NOMO-1 (cell line): ENCODE measurements at regions not wholly inside any gene's neighbourhood (a gene's known extent, or its start where the extent isn't known, plus 50 kb on each side); places are given as distances from the start of the nearest gene placed in this dataset.
"Not testable (repeated sequence)": the region's sequence is repeated elsewhere in the genome, so short reads cannot be mapped to it uniquely, and the experiment has no call there.

ENCODE experiments used
- DNase-seq, 2 experiments: peaks; one replicate each; lab custom pipeline; 2025; ENCODE audit not compliant: unreplicated experiment in 2 of 2; lab: John Stamatoyannopoulos, UW

DNA sequence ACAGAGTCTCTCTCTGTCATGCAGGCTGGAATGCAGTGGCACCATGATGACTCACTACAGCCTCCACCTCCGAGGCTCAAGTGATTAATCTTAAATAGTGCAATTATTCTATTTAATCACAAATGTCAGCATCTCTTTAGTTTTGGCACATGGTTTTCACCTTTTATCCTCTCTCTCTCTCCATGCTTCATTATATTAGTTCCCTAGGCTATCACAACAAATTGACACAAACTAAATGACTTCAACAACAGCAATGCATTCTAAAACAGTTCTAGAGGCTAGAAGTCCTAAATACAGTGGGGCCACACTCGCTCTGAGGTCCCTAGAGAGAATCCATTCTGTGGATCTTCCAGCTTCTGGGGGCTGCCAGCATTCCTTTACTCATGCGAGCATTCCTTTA, 178.2 kb upstream of the ZNG1F start:
- DNase-seq = not testable (repeated sequence)

DNA sequence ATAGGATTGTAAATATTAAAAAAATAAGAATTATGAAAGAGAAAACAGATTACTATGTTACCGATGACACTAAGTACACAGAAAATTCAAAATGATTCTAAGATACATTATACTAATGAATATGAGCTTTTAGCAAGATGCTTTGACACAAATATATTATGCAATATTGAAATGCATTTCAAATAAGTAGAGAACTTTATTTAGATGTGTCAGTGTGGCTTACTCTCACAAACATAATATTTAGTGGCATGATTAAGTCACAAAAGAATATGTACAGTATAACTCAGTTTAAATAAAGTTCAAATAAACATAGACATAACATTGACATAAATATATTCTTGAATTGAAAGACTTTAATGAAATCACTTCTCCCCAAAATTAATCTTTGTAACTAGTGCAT, 172.7 kb upstream of the ZNG1F start:
- not testable (repeated sequence) for DNase-seq

DNA sequence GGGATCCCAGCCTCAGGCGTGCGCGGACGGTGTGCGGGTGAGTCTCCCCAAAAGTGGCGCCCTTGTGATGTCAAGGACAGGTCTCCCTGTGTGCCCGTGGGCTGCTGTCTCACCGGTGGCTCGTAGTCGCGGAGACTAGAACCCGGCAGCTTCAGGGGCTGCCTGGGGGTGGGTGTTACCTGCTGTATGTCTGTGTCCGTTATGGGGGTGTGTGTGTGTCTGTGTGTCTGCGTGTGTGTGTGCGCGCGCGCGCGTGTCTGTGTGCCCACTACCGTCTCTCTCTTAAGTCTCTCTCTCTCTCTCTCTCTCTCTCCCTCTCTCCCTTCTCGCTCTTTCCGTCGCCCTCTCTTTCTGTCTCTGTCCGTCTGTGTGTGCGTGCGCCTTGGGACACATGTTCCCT, 170.0 kb upstream of the ZNG1F start:
- DNase-seq = not testable (repeated sequence)

DNA sequence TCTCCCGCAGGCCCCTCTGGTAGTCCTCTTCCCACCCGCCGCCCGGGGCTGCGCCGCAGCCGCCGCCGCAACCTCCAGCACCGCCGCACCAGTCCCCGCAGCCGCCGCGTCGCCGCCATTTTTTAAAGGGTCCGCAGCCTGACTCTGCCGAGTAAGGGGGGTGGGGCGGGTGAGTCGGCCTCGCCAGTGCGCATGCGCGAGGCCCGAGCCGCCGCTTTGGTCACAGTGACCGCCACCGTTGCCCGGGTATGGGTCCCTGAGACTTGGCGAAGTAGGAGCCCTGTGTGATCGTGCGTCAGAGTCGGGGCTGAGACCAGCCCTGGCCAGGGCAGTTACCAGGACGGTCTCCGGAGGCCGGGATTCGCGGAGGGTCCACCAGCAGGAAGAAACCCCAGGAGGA, 169.6 kb upstream of the ZNG1F start:
- DNase-seq = peak; percentile 1 to 28

DNA sequence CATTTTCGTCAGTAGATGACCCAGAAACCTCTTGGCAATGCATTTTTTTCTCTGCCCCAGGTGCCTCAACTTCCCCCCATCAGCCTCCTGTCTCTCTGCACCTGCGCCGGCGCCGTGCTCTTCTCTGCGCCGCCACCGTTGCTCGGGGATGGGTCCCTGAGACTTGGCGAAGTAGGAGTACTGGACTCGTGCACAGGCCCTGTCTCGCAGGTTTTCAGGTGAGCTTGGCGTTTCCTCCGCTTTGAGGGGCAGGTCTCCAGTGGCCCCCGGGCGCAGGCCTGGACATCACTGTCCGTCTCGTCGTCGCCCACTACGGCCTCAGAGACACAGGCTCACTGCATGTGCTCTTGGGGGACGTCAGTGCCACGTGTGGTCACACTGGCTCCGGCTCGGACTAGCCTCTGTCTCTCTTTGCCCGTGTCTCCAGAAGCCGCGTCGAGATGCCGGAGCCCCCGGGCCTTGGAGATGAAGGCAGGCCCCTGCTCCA, 168.8 kb upstream of the ZNG1F start:
- DNase-seq = not testable (repeated sequence)

DNA sequence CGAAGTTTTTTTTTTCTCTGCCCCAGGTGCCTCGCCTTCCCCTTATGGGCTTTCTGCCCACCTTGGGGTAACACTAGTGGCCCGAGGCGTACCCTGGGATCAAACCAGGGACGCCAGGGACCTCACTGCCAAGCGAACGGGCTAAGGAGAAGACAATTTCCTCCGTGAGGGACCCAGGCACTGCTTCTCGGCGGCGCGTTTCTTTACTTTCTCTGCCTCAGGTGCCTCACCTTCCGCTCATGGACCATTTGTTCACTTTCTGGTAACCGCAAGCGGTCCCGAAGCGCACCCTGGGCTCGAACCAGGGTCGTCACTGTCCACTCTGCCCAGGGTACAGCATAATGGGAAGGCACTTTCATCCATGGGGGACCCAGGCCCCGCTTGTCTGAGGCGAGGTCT, 168.2 kb upstream of the ZNG1F start:
- DNase-seq = not testable (repeated sequence)

DNA sequence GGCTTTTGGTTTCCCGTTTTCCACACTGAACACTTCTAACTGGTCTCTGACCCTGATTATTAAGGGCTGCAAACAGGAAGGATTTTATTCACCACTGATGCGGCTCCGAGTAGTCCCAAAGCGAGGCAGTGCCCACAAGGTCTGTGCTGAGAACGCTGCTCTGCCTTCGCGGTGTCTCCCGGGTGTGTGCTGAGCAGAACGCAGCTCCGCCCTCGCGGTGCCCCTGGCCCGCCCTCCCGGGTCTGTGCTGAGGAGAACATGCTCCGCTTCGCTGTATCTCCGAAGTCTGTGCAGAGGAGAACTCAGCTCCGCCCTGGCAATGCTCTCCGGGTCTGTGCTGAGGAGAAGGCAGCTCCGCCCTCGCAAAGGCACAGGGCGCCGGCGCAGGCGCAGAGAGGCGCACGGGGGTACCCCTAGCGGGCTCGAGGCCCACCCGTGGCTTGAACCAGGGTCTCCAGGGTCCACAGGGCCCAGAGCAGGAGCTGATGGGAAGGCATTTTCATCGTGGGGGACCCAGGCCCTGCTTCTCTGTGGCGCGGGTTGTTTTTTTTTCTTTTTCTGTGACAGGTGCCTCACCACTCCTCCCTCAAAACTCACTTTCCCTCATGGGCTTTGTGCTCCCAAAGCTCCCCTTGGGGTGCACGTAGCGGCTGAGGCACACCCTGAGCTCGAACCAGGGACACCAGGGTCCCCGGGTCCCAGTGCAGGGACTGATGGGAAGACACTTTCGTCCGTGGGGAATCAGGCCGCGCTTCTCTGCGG, 167.7 kb upstream of the ZNG1F start:
- DNase-seq = peak in 1 of 2 experiments; percentile 2

DNA sequence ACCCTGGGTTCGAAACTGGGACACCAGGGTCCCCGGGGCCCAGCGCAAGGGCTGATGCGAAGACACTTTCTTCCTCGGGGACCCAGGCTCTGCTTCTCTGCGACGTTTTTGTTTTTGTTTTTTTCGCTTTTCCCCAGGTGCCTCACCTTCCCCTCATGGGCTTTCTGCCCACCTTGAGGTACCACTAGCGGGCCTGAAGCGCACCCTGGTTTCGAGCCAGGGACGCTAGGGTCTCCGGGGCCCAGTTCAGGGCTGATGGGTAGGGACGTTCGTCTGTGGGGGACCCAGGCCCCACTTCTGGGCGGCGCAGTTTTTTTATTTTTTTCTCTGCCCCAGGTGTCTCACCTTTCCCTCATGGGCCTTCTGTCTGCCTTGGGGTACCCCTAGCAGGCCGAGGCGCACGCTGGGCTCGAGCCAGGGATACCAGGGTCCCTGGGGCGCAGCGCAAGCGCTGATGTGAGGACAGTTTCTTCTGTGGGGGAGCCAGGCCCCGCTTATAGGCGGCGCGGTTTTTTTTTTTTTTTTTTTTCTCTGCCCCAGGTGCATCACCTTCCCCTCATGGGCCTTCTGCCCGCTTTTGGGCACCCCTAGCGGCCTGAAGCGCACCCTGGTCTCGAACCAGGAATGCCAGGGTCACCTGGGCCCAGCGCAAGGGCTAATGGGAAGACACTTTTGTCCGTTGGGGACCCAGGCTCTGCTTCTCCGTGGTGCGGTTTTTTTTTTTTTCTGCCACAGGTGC, 166.8 kb upstream of the ZNG1F start:
- DNase-seq = not testable (repeated sequence)

DNA sequence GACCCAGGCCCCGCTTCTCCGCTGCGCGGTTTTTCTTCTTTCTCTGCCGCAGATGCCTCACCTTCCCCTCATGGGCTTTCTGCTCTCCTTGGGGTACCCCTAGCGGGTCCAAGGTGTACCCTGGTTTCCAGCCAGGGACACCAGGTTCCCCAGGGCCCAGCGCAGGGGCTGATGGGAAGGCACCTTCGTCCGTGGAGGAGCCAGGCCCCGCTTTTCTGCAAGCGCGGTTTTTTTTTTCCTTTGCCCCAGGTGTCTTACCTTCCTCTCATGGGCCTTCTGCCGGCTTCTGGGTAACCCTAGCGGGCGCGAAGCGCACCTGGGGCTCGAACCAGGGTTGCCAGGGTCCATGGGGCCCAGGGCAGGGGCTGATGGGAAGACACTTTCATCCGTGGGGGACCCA, 165.9 kb upstream of the ZNG1F start:
- not testable (repeated sequence) for DNase-seq

DNA sequence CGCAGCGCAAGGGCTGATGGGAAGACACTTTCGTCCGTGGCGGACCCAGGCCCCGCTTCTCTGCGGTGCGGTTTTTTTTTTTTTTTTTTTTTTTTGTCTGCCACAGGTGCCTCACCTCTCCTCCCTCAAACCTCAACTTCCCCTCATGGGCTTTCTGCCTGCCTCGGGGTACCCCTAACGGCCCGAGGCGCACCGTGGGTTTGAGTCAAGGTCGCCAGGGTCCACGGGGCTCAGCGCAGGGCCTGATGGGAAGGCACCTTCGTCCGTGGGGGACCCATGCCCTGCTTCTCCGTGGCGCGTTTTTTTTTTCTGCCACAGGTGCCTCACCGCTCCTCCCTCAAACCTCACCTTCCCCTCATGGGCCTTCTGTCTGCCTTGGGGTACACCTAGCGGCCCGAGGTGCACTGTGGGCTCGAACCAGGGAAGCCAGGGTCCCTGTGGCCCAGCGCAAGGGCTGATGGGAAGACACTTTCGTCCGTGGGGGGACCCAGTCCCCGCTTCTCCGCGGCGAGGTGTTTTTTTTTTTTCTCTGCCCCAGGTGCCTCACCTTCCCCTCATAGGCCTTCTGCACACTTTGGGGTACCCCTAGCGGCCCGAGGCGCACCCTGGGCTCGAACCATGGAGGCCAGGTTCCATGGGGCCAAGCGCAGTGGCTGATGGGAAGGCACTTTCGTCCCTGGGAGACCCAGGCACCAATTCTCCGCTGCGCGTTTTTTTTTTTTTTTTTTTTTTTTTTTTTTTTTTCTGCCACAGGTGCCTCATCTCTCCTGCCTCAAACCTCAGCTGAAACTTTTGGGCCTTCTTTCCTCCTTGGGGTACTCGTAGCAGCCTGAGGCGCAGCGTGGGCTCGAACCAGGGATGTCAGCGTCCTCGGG, 165.2 kb upstream of the ZNG1F start:
- DNase-seq = not testable (repeated sequence)

DNA sequence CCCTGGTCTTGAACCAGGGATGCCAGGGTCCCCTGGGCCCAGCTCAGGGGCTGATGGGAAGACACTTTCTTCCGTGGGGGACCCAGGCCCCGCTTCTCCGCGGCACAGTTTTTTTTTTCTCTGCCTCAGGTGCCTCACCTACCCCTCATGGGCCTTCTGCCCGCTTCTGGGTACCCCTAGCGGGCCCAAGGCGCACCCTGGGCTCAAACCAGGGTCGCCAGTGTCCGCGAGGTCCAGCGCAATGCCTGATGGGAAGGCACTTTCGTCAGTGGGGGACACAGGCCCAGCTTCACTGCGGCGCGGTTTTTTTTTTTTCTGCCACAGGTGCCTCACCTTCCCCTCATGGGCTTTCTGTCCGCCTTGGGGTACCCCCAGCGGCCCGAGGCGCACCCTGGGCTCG, 163.9 kb upstream of the ZNG1F start:
- DNase-seq = not testable (repeated sequence)

DNA sequence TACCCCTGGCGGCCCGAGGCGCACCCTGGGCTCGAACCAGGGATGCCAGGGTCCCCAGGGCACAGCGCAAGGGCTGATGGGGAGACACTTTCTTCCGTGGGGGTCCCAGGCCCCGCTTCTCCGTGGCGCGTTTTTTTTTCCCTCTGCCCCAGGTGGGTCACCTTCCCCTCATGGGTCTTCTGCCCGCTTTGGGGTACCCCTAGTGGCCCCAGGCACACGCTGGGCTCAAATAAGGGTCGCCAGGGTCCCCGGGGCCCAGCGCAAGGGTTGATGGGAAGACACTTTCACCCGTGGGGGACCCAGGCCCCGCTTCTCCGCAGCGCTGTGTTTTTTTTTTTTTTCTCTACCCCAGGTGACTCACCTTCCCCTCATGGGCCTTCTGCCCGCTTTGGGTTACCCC, 163.3 kb upstream of the ZNG1F start:
- DNase-seq = not testable (repeated sequence)

DNA sequence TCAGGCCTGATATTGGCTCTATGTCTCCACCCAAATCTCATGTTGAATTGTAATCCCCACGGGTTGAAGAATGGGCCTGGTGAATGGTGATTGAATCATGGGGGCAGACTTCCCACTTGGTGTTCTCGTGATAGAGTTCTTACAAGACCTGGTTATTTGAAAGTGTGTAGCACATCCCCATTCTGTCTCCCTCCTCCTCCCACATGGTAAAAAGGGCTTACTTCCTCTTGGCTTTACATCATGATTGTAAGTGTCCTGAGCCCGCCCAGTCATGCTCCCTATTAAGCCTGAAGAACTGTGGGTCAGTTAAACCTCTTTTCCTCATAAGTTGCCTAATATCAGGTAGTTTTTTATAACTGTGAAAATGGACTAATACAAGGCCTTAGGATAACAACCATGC, 158.8 kb upstream of the ZNG1F start:
- DNase-seq = peak in 1 of 2 experiments; percentile 10

DNA sequence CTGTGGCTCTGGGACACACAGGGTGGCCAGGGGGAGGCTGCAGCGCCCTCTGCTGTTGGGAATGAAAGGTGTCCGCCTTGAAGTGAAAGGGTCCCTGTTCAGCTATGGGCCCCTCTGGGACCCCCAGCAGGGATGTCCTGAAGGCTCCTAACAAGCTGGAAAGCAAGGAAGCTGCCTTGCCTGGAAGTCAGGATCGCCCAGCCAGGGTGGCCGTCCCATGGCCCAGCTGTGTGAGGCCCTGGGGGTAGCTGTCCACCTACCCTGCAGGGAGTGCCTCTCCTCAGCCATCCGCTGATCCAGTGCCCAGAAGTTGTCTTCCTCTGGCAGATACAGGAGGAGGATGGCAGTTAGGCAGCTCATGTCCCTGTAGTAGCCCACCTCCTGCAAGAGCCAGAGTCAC, 143.4 kb upstream of the ZNG1F start:
- not testable (repeated sequence) for DNase-seq

DNA sequence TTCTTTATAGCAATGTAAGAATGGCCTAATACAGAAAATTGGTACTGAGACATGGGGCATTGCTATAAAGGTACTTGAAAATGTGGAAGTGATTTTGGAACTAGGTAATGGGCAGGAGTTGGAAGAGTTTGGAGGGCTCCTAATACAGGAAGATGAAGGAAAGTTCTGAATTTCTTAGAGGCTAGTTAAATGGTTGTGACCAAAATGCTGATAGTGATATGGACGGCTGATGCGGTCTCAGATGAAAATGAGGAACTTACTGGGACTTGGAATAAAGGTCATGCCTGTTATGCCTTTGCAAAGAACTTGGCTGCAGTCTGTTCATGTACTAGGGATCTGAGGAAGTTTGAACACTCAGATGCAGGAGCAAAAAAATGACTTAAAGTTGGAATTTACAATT, 132.2 kb upstream of the ZNG1F start:
- DNase-seq = not testable (repeated sequence)

DNA sequence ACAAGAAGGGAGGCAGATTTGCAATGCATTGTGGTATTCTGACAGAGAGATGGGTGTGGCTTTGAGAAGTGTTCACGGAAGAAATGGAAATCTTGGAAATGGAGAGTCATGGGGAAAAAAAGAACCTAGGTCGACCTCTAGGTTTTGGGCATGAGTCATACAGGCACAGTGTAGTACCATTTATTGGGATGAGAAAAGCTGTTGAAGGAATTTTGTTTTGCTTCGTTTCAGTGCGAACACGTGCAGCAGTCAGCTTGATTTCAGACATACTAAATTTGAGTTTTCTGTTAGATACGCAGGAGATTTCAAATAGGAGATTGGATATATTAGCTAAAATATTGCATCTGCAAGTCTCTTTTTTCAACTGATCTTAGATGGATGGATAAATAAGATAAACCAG, 119.8 kb upstream of the ZNG1F start:
- not testable (repeated sequence) for DNase-seq

DNA sequence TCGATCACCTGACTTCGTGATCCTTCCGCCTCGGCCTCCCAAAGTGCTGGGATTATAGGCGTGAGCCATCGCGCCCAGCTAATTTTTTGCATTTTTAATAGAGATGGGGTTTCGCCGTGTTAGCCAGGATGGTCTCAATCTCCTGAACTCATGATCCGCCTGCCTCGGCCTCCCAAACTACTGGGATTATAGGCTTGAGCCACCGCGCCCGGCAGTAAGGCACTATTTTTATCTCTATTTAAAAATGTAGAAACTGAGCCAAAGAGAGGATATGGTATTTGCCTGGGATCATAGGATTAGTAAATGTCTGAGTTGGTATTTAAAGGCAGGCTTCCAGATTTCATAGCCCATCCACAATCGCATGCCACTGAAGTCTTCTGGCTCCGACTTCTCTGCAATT, 96.6 kb upstream of the ZNG1F start:
- not testable (repeated sequence) for DNase-seq

DNA sequence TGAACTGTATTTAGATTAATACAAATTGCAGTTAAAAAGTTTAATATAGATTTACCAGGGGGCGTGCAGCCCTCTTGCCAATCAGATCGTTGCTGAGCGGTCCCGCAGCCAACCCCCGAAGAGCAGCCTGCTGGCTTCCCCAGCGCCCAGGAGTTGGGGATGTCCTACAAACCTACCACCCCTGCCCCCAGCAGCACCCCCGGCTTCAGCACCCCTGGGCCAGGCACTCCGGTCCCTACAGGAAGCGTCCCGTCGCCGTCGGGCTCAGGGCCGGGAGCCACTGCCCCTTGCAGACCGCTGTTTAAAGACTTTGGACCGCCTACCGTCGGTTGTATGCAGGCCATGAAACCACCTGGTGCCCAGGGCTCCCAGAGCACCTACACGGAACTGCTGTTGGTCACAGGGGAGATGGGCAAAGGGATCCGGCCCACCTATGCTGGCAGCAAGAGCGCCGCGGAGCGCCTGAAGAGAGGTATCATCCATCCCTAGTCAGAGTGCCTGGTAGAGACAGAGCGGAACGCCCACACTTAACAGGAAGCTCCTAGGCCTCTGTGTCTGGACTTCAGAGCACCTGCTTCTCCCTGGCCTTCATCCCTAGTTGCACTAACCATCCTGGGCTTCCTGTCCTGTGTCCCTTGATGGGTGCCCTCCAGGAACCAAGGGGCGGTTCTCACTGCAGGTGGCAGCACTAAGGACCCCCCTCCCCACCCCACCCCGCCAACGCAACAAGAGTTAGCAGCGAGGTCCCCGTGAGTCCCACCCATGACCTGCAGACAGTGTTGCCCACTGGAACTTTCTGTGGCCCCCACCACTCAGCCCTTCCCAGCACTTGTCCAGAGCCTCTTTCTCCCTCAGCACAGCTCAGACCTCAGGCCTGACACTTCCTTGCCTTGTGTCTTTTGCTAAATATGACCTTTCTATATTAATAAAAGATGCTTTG, 91.5 kb upstream of the ZNG1F start:
- not testable (repeated sequence) for DNase-seq

DNA sequence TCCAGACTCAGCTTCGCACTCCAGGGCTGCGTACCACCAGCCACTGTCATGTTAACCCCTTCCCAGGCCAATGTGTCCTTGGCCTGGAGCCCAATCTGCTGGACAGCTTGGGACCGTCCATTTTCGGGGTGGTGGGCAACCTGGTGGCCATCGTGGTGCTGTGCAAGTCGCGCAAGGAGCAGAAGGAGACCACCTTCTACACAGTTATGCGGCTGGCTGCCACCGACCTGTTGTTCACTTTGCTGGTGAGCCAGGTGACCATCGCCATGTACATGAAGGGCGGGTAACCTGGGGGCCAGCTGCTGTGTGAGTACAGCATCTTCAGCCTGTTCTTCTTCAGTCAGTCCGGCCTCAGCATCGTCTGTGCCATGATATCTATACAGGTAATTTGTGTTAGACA, 90.3 kb upstream of the ZNG1F start:
- not testable (repeated sequence) for DNase-seq

DNA sequence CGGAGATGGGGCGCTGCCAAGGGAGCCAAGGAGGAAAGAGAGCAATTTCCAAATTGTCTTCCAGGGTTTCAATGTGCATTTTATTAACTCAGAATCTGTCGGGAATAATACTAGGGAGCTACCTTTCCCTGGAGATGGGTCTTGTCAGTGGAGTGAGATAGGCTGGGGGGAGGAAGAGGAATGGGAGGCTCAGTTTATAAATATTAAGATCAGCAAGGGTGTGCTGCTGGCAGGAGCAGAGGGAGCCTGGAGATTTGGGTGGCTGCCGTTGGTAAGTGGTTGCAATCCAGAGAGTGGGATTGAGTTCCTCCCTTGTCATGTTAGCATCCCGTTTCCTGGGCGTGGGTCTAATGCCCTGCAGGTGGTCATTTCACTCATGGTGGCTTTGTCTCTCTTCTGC, 89.9 kb upstream of the ZNG1F start:
- not testable (repeated sequence) for DNase-seq
